Colonic mucosa (tissue), 4 donors: ENCODE measurements at regions not wholly inside any gene's neighbourhood (a gene's known extent, or its start where the extent isn't known, plus 50 kb on each side); places are given as distances from the start of the nearest gene placed in this dataset.
"Not testable (repeated sequence)": the region's sequence is repeated elsewhere in the genome, so short reads cannot be mapped to it uniquely, and the experiment has no call there.

Source experiments
- DNase-seq: peaks from one replicate; pipeline ENCODE4 v3.0.0-alpha.2; 2020
- H3K27ac ChIP-seq: fragments of 200-600 bp; one replicate; pipeline ENCODE4 v1.8.0; 2021
- H3K27me3 ChIP-seq: fragments of 200-600 bp; one replicate; pipeline ENCODE4 v1.8.0; 2021
- H3K36me3 ChIP-seq: fragments of 200-600 bp; one replicate; pipeline ENCODE4 v1.8.0; 2021
- H3K4me1 ChIP-seq: fragments of 200-600 bp; one replicate; pipeline ENCODE4 v1.8.0; 2021; ENCODE audit warnings: mild to moderate bottlenecking
- H3K4me3 ChIP-seq: fragments of 200-600 bp; one replicate; pipeline ENCODE4 v1.8.0; 2021
- H3K9ac ChIP-seq, 2 donors: one replicate each; pipeline ENCODE4 v1.7.0; 2013; ENCODE audit warnings: control low read depth in 2 of 2, low read depth in 2 of 2, low read length in 2 of 2
- H3K9me3 ChIP-seq: fragments of 200-600 bp; one replicate; pipeline ENCODE4 v1.8.0; 2021
- CTCF ChIP-seq: fragments of 200-600 bp; IDR thresholded peaks from one replicate; pipeline ENCODE4 v1.8.0; 2022; ENCODE audit warnings: antibody characterized with exemption, mild to moderate bottlenecking
- intact Hi-C: fragments of 100-400 bp; cut with DNase I; formaldehyde crosslinking; loops from one replicate; pipeline ENCODE4 v1.14.1; 2022
- donor health status: healthy.
- donor health status: DM: no; HTN: no; CAD: no.
- donor health status: DM: no; HTN: no; CAD: no.

- intact Hi-C loops = no loop called here
- H3K9ac ChIP-seq = no peak overlapping the region
- no peak overlapping the region for H3K27ac ChIP-seq
- no peaks in the 10 kb centered on the region for H3K36me3 ChIP-seq
- no peaks in the 10 kb centered on the region for H3K4me1 ChIP-seq
- H3K9me3 ChIP-seq = no peaks in the 10 kb centered on the region
- H3K4me3 ChIP-seq = no peak overlapping the region
- H3K27me3 ChIP-seq = no peaks in the 10 kb centered on the region
- no peak for DNase-seq
- TF ChIP-seq CTCF = no peak
These were observed 105.9 kb downstream of the PRDM13 start for GRCh38 chr6:99712519-99712918.

GRCh38 chr6:99722043-99722442 is 115.4 kb downstream of the PRDM13 start:
- H3K27ac ChIP-seq, H3K9ac ChIP-seq, H3K4me1 ChIP-seq, H3K4me3 ChIP-seq, H3K27me3 ChIP-seq, H3K9me3 ChIP-seq, H3K36me3 ChIP-seq, intact Hi-C loops, DNase-seq: not testable (repeated sequence)

- intact Hi-C loops, H3K4me3 ChIP-seq, H3K27me3 ChIP-seq, H3K9ac ChIP-seq, DNase-seq, H3K36me3 ChIP-seq, H3K27ac ChIP-seq, H3K4me1 ChIP-seq, H3K9me3 ChIP-seq: not testable (repeated sequence)
These were observed 123.6 kb downstream of the PRDM13 start for GRCh38 chr6:99730237-99730636.

GRCh38 chr6:99736302-99736701 is 129.7 kb downstream of the PRDM13 start:
- Histone ChIP-seq H3K36me3 (no peaks in the 10 kb centered on the region), H3K4me3 (no peak overlapping the region), H3K9me3 (no peaks in the 10 kb centered on the region), H3K27me3 (no peaks in the 10 kb centered on the region), H3K9ac (no peak overlapping the region), H3K27ac (no peak overlapping the region), H3K4me1 (no peaks in the 10 kb centered on the region)
- TF ChIP-seq CTCF = no peak
- intact Hi-C loops = no loop called here
- DNase-seq = no peak

- no peak for TF ChIP-seq CTCF
- intact Hi-C loops = no loop called here
- Histone ChIP-seq H3K9ac (no peak overlapping the region), H3K4me3 (no peak overlapping the region), H3K27me3 (no peaks in the 10 kb centered on the region), H3K36me3 (no peaks in the 10 kb centered on the region), H3K27ac (no peak overlapping the region), H3K9me3 (no peaks in the 10 kb centered on the region), H3K4me1 (no peaks in the 10 kb centered on the region)
- no peak for DNase-seq
These were observed 132.9 kb downstream of the PRDM13 start for GRCh38 chr6:99739526-99739925.

GRCh38 chr6:99741092-99741491 is 134.5 kb downstream of the PRDM13 start:
- H3K9ac ChIP-seq = no peak overlapping the region
- no peaks in the 10 kb centered on the region for H3K4me1 ChIP-seq
- no peak for TF ChIP-seq CTCF
- H3K27me3 ChIP-seq = no peaks in the 10 kb centered on the region
- intact Hi-C loops = loop anchor here (10.0 kb wide), 1 partner anchor 156 kb away; no protein-coding TSS in a partner anchor
- H3K4me3 ChIP-seq = no peak overlapping the region
- no peaks in the 10 kb centered on the region for H3K9me3 ChIP-seq
- no peak overlapping the region for H3K27ac ChIP-seq
- no peak for DNase-seq
- H3K36me3 ChIP-seq = no peaks in the 10 kb centered on the region

GRCh38 chr6:99743647-99744046 is 137.0 kb downstream of the PRDM13 start:
- no peak overlapping the region for H3K4me3 ChIP-seq
- H3K36me3 ChIP-seq = no peaks in the 10 kb centered on the region
- intact Hi-C loops = loop anchor here (2.0 to 10.0 kb wide), 2 partner anchors 159 to 275 kb away; no protein-coding TSS in a partner anchor
- H3K27ac ChIP-seq = no peak overlapping the region
- no peak for DNase-seq
- H3K9me3 ChIP-seq = no peaks in the 10 kb centered on the region
- no peaks in the 10 kb centered on the region for H3K4me1 ChIP-seq
- H3K9ac ChIP-seq = no peak overlapping the region
- no peaks in the 10 kb centered on the region for H3K27me3 ChIP-seq
- TF ChIP-seq CTCF = no peak
